Astrocyte of the spinal cord (primary cell): ENCODE measurements at regions not wholly inside any gene's neighbourhood (a gene's known extent, or its start where the extent isn't known, plus 50 kb on each side); places are given as distances from the start of the nearest gene placed in this dataset.

Experiments used
- DNase-seq: peaks from one replicate; pipeline ENCODE4 v3.0.0; 2011; ENCODE audit warnings: low read depth, low spot score
- H3K4me3 ChIP-seq: 2 replicates; pipeline ENCODE4 v1.5.1; 2011; ENCODE audit warnings: low read depth, mild to moderate bottlenecking, low read length, moderate library complexity
- CTCF ChIP-seq: IDR thresholded peaks from 2 replicates; pipeline ENCODE4 v1.5.1; 2012; ENCODE audit warnings: low read depth, mild to moderate bottlenecking, low read length, inconsistent platforms
- in situ Hi-C: cut with HindIII; loops from 2 replicates; pipeline ENCODE4 v1.10.0; 2017; ENCODE audit warnings: low sequenced_read_pairs

DNA sequence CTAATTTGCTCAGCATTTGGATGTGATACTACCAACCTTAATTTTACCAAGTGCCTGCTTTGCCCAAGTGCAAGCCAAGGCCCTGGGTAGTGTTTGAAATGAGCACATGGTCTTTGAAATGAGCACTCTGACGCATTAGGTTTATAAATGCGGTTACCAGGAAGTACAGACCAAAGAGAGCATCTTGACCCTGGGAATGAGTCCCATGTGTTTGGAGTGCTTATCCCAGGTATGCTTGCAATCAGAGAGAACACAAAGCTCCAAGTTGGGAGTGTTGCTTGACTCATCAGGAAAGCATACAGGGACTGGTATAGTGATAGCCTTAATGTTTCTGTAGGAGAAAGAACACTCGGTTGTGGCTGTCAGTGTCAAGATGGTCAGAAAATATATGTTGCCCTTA, 203.6 kb upstream of the MAMLD1 start:
- DNase-seq, result no peak
- in situ Hi-C loops, result no loop called here
- no peak overlapping the region for H3K4me3 ChIP-seq
- TF ChIP-seq CTCF, result no peak

GRCh38 chrX:150160656-150161055, 202.5 kb upstream of the MAMLD1 start:
- DNase-seq, result no peak
- in situ Hi-C loops, result no loop called here
- no peak overlapping the region for H3K4me3 ChIP-seq
- no peak for TF ChIP-seq CTCF

DNA sequence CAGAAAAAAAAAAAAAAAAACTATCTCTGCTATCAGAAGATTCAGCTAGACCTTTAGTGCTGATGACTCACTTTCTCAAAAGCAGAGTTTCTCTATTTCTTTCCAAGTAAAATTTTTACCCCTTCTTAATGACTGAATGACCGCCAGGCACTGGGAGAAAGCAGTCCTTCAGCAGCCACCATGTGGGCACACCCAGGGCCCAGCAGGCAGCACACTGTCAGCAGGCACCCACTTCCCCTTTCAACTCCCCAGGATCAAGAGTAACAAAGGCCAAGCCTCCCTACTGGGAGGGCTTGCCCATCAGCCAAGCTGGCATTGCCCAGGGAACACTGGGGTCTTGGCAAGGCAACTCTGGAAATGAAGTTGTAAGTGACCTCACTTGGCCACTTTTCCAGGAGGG, 201.9 kb upstream of the MAMLD1 start:
- in situ Hi-C loops, result no loop called here
- no peak for DNase-seq
- no peak overlapping the region for H3K4me3 ChIP-seq
- TF ChIP-seq CTCF, result no peak

- in situ Hi-C loops, result no loop called here
- H3K4me3 ChIP-seq, result no peak overlapping the region
- TF ChIP-seq CTCF, result no peak
- DNase-seq, result no peak
Observed at GRCh38 chrX:150162141-150162540, 201.0 kb upstream of the MAMLD1 start.

GRCh38 chrX:150163221-150163930, 199.7 kb upstream of the MAMLD1 start:
- no peak for TF ChIP-seq CTCF
- no peak overlapping the region for H3K4me3 ChIP-seq
- no peak for DNase-seq
- in situ Hi-C loops, result no loop called here

DNA sequence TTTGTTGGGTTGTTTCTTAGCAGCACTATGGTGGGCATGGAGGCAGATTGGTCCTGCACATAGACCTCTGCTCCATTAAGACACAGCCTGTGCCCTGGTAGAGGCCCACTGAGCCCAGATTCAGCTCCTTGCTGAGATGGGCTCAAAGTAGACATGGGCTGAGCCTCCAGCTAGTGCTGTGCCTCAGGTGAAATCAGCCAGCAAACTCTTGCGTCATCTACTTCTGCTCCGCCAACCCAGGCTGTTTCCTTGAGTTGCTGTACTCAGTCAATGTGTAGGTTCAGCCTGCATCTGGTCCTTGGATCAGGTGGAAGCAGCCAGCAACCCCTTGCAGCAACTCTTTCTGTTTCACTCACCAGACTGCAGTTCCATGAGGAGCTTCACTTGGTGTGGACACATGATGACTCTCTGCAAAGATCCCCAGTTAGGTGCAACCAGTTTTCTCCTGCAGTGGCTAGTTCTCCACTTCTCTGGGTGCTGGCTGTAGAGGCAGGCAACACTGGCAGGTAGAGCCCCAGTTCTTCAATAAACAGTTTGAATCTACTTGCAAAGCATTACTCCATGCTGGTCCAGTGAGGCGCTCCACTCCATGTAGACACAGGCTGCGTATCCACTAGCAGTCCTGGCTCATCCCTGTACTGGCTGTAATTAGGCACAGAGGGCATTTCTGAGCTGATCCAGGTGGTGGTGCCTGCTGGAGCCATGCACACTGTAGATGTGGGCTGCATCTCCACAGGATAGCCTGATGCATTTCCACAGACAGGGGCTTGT, 199.0 kb upstream of the MAMLD1 start:
- TF ChIP-seq CTCF, result no peak
- in situ Hi-C loops, result no loop called here
- no peak for DNase-seq
- H3K4me3 ChIP-seq, result no peak overlapping the region
